MM.1S (cell line): ENCODE measurements at regions not wholly inside any gene's neighbourhood (a gene's known extent, or its start where the extent isn't known, plus 50 kb on each side); places are given as distances from the start of the nearest gene placed in this dataset.

Experiments used
- DNase-seq: peaks from one replicate; pipeline ENCODE4 v3.0.0-alpha.2; 2015
- H2AFZ ChIP-seq: fragments of 300-600 bp; sonication (generic); 2 replicates; pipeline ENCODE4 v1.6.0; 2016; ENCODE audit warnings: antibody characterized with exemption, low read length
- H3F3A ChIP-seq: fragments of 300-600 bp; sonication (generic); 2 replicates; pipeline ENCODE4 v1.6.1; 2016; ENCODE audit warnings: mild to moderate bottlenecking, antibody characterized with exemption, low read length, moderate library complexity, mixed read lengths; ENCODE audit not compliant: insufficient read depth
- H3K27ac ChIP-seq: fragments of 300-600 bp; sonication (generic); 2 replicates; pipeline ENCODE4 v1.5.1; 2016; ENCODE audit warnings: mild to moderate bottlenecking, low read length
- H3K27me3 ChIP-seq: fragments of 300-600 bp; sonication (generic); replicated peaks from 2 replicates; pipeline ENCODE4 v1.6.0; 2016; ENCODE audit warnings: low read length; ENCODE audit not compliant: insufficient read depth
- H3K36me3 ChIP-seq: fragments of 300-600 bp; sonication (generic); replicated peaks from 2 replicates; pipeline ENCODE4 v1.6.1; 2016; ENCODE audit warnings: mild to moderate bottlenecking, low read length, mixed read lengths; ENCODE audit not compliant: insufficient read depth
- H3K4me1 ChIP-seq: fragments of 300-600 bp; sonication (generic); 2 replicates; pipeline ENCODE4 v1.6.1; 2016; ENCODE audit warnings: low read length, mixed read lengths
- H3K4me2 ChIP-seq: fragments of 300-600 bp; sonication (generic); 2 replicates; pipeline ENCODE4 v1.6.0; 2016; ENCODE audit warnings: low read depth, low read length
- H3K4me3 ChIP-seq: fragments of 300-600 bp; sonication (generic); 2 replicates; pipeline ENCODE4 v1.5.1; 2016; ENCODE audit warnings: low read length, mixed read lengths
- H3K79me2 ChIP-seq: fragments of 300-600 bp; sonication (generic); 2 replicates; pipeline ENCODE4 v1.6.1; 2016; ENCODE audit warnings: mixed run types, low read length, mixed read lengths
- H3K9ac ChIP-seq: fragments of 300-600 bp; sonication (generic); 2 replicates; pipeline ENCODE4 v1.6.1; 2016; ENCODE audit warnings: low read length, mixed read lengths
- H3K9me2 ChIP-seq: fragments of 300-600 bp; sonication (generic); replicated peaks from 2 replicates; pipeline ENCODE4 v1.6.1; 2016; ENCODE audit warnings: mild to moderate bottlenecking, low read length, mixed read lengths; ENCODE audit not compliant: insufficient read depth
- H3K9me3 ChIP-seq: fragments of 300-600 bp; sonication (generic); replicated peaks from 2 replicates; pipeline ENCODE4 v1.6.1; 2016; ENCODE audit warnings: mild to moderate bottlenecking, low read length, mixed read lengths; ENCODE audit not compliant: insufficient read depth
- H4K20me1 ChIP-seq: fragments of 300-600 bp; sonication (generic); 2 replicates; pipeline ENCODE4 v1.6.1; 2016; ENCODE audit warnings: mild to moderate bottlenecking, low read length, moderate library complexity, mixed read lengths; ENCODE audit not compliant: insufficient read depth
- CTCF ChIP-seq: fragments of 300-600 bp; sonication (generic); IDR thresholded peaks from 2 replicates; pipeline ENCODE4 v1.5.1; 2016; ENCODE audit warnings: antibody characterized with exemption, low read length, mixed read lengths
- EZH2 ChIP-seq: fragments of 300-600 bp; sonication (generic); optimal IDR thresholded peaks from 2 replicates; pipeline ENCODE3; 2017; ENCODE audit warnings: low read depth, mild to moderate bottlenecking, antibody characterized with exemption, low read length, mixed read lengths
- EZH2phosphoT487 ChIP-seq: fragments of 300-600 bp; sonication (generic); IDR thresholded peaks from 2 replicates; pipeline ENCODE4 v1.6.1; 2018; ENCODE audit warnings: antibody characterized with exemption, low read length

GRCh38 chr1:4462831-4463484, 191.5 kb upstream of the AJAP1 start:
- DNase-seq, result no peak
- Histone ChIP-seq H3K4me3 (no peak overlapping the region), H3K36me3 (no peaks in the 10 kb centered on the region), H4K20me1 (no peaks in the 10 kb centered on the region), H3K27ac (no peak overlapping the region), H3K9ac (no peak overlapping the region), H3K79me2 (no peaks in the 10 kb centered on the region), H3K4me2 (no peak overlapping the region), H2AFZ (no peak overlapping the region), H3K4me1 (no peaks in the 10 kb centered on the region), H3K9me3 (no peaks in the 10 kb centered on the region), H3F3A (no peaks in the 10 kb centered on the region), H3K9me2 (no peaks in the 10 kb centered on the region), H3K27me3 (peaks cover 51% of the 10 kb centered on the region)
- TF ChIP-seq CTCF (no peak), EZH2phosphoT487 (no peak), EZH2 (no peak)

GRCh38 chr1:4463631-4464030, 190.8 kb upstream of the AJAP1 start:
- Histone ChIP-seq H3K4me3 (no peak overlapping the region), H3K36me3 (no peaks in the 10 kb centered on the region), H3K4me2 (no peak overlapping the region), H3K4me1 (no peaks in the 10 kb centered on the region), H3K9me3 (no peaks in the 10 kb centered on the region), H2AFZ (no peak overlapping the region), H4K20me1 (no peaks in the 10 kb centered on the region), H3K27ac (no peak overlapping the region), H3K9me2 (no peaks in the 10 kb centered on the region), H3K79me2 (no peaks in the 10 kb centered on the region), H3K27me3 (peaks cover 44% of the 10 kb centered on the region), H3K9ac (no peak overlapping the region), H3F3A (no peaks in the 10 kb centered on the region)
- no peak for TF ChIP-seq EZH2phosphoT487
- DNase-seq, result no peak

GRCh38 chr1:4464478-4464877, 189.9 kb upstream of the AJAP1 start:
- H3K27me3 ChIP-seq, result peaks cover 43% of the 10 kb centered on the region
- TF ChIP-seq EZH2 (no peak), CTCF (no peak), EZH2phosphoT487 (no peak)
- H2AFZ ChIP-seq, result no peak overlapping the region
- no peaks in the 10 kb centered on the region for H3K9me3 ChIP-seq
- no peaks in the 10 kb centered on the region for H3K4me1 ChIP-seq
- no peak overlapping the region for H3K4me2 ChIP-seq
- H3K79me2 ChIP-seq, result no peaks in the 10 kb centered on the region
- no peak overlapping the region for H3K27ac ChIP-seq
- no peaks in the 10 kb centered on the region for H3F3A ChIP-seq
- H3K9ac ChIP-seq, result no peak overlapping the region
- no peak overlapping the region for H3K4me3 ChIP-seq
- H3K36me3 ChIP-seq, result no peaks in the 10 kb centered on the region
- DNase-seq, result no peak
- no peaks in the 10 kb centered on the region for H4K20me1 ChIP-seq
- no peaks in the 10 kb centered on the region for H3K9me2 ChIP-seq

- Histone ChIP-seq H3K4me1 (no peaks in the 10 kb centered on the region), H3K9me2 (no peaks in the 10 kb centered on the region), H3K79me2 (no peaks in the 10 kb centered on the region), H2AFZ (no peak overlapping the region), H4K20me1 (no peaks in the 10 kb centered on the region), H3F3A (no peaks in the 10 kb centered on the region), H3K36me3 (no peaks in the 10 kb centered on the region), H3K9ac (no peak overlapping the region), H3K27me3 (peaks cover 30% of the 10 kb centered on the region), H3K4me2 (no peak overlapping the region), H3K4me3 (no peak overlapping the region), H3K27ac (no peak overlapping the region), H3K9me3 (no peaks in the 10 kb centered on the region)
- TF ChIP-seq EZH2, result no peak
- no peak for TF ChIP-seq EZH2phosphoT487
- no peak for TF ChIP-seq CTCF
- no peak for DNase-seq
Observed at GRCh38 chr1:4467241-4467640, 187.2 kb upstream of the AJAP1 start.
